ENCODE measurements at regions not wholly inside any gene's neighbourhood (a gene's known extent, or its start where the extent isn't known, plus 50 kb on each side); places are given as distances from the start of the nearest gene placed in this dataset.

- TF ChIP-seq Cebpa-rat (IDR thresholded peaks at IDR 0.05): no peak
- Histone ChIP-seq H3K27me3 (no peaks in the 10 kb centered on the region), H3K36me3 (no peaks in the 10 kb centered on the region), H3K4me1 (no peaks in the 10 kb centered on the region), H3K4me2 (no peak overlapping the region), H3K4me3 (no peak overlapping the region), H4K20me1 (no peaks in the 10 kb centered on the region), H3K9ac (no peak overlapping the region), H3K9me3 (replicated peaks in 1 of 11) (no peaks in the 10 kb centered on the region), H3K27ac (no peak overlapping the region)
These were observed 249.7 kb upstream of the ZNF462 start for GRCh38 chr9:106613250-106613737.

GRCh38 chr9:106615118-106615889 is 247.7 kb upstream of the ZNF462 start:
- Histone ChIP-seq H4K20me1 (no peaks in the 10 kb centered on the region), H3K27me3 (no peaks in the 10 kb centered on the region), H3K4me3 (no peak overlapping the region), H3K36me3 (no peaks in the 10 kb centered on the region), H3K4me2 (no peak overlapping the region), H3K9ac (no peak overlapping the region), H3K9me3 (replicated peaks in 1 of 11) (no peaks in the 10 kb centered on the region), H3K4me1 (no peaks in the 10 kb centered on the region), H3K27ac (no peak overlapping the region)
- TF ChIP-seq Cebpa-rat (IDR thresholded peaks at IDR 0.05): no peak

- H3K9ac ChIP-seq: no peak overlapping the region
- no peak overlapping the region for H3K4me2 ChIP-seq
- H3K9me3 ChIP-seq (replicated peaks in 1 of 11): no peaks in the 10 kb centered on the region
- H3K4me1 ChIP-seq: no peaks in the 10 kb centered on the region
- H3K36me3 ChIP-seq: no peaks in the 10 kb centered on the region
- H4K20me1 ChIP-seq: no peaks in the 10 kb centered on the region
- no peaks in the 10 kb centered on the region for H3K27me3 ChIP-seq
- H3K4me3 ChIP-seq: no peak overlapping the region
- H3K27ac ChIP-seq: no peak overlapping the region
- TF ChIP-seq Cebpa-rat (IDR thresholded peaks at IDR 0.05): no peak
These were observed 246.9 kb upstream of the ZNF462 start for GRCh38 chr9:106616026-106616425.

- no peaks in the 10 kb centered on the region for H3K36me3 ChIP-seq
- H3K4me1 ChIP-seq: no peaks in the 10 kb centered on the region
- H4K20me1 ChIP-seq: no peaks in the 10 kb centered on the region
- TF ChIP-seq Cebpa-rat (IDR thresholded peaks at IDR 0.05): no peak
- H3K4me3 ChIP-seq: no peak overlapping the region
- H3K9ac ChIP-seq: no peak overlapping the region
- no peaks in the 10 kb centered on the region for H3K27me3 ChIP-seq
- no peaks in the 10 kb centered on the region for H3K9me3 ChIP-seq (replicated peaks in 1 of 11)
- no peak overlapping the region for H3K4me2 ChIP-seq
- no peak overlapping the region for H3K27ac ChIP-seq
These were observed 246.1 kb upstream of the ZNF462 start for GRCh38 chr9:106616851-106617345.

GRCh38 chr9:106619211-106619610 is 243.8 kb upstream of the ZNF462 start:
- Histone ChIP-seq H3K9me3 (replicated peaks in 1 of 11) (no peaks in the 10 kb centered on the region), H3K4me3 (no peak overlapping the region), H3K4me2 (no peak overlapping the region), H4K20me1 (no peaks in the 10 kb centered on the region), H3K4me1 (no peaks in the 10 kb centered on the region), H3K27me3 (no peaks in the 10 kb centered on the region), H3K27ac (no peak overlapping the region), H3K36me3 (no peaks in the 10 kb centered on the region), H3K9ac (no peak overlapping the region)
- TF ChIP-seq Cebpa-rat (IDR thresholded peaks at IDR 0.05): no peak

- no peaks in the 10 kb centered on the region for H3K4me1 ChIP-seq
- no peak overlapping the region for H3K4me2 ChIP-seq
- no peak overlapping the region for H3K27ac ChIP-seq
- H3K9me3 ChIP-seq (replicated peaks in 1 of 11): no peaks in the 10 kb centered on the region
- no peak overlapping the region for H3K4me3 ChIP-seq
- H4K20me1 ChIP-seq: no peaks in the 10 kb centered on the region
- no peak overlapping the region for H3K9ac ChIP-seq
- no peaks in the 10 kb centered on the region for H3K27me3 ChIP-seq
- TF ChIP-seq Cebpa-rat (IDR thresholded peaks at IDR 0.05): no peak
- no peaks in the 10 kb centered on the region for H3K36me3 ChIP-seq
These were observed 242.9 kb upstream of the ZNF462 start for GRCh38 chr9:106620081-106620480.

- no peaks in the 10 kb centered on the region for H3K36me3 ChIP-seq
- no peak overlapping the region for H3K9ac ChIP-seq
- no peaks in the 10 kb centered on the region for H3K27me3 ChIP-seq
- TF ChIP-seq Cebpa-rat (IDR thresholded peaks at IDR 0.05): no peak
- no peak overlapping the region for H3K27ac ChIP-seq
- no peaks in the 10 kb centered on the region for H3K9me3 ChIP-seq (replicated peaks in 1 of 11)
- H3K4me3 ChIP-seq: no peak overlapping the region
- H3K4me1 ChIP-seq: no peaks in the 10 kb centered on the region
- H3K4me2 ChIP-seq: no peak overlapping the region
- H4K20me1 ChIP-seq: no peaks in the 10 kb centered on the region
These were observed 242.1 kb upstream of the ZNF462 start for GRCh38 chr9:106620866-106621265.

GRCh38 chr9:106621313-106622163 is 241.4 kb upstream of the ZNF462 start:
- Histone ChIP-seq H3K27me3 (no peaks in the 10 kb centered on the region), H3K4me1 (no peaks in the 10 kb centered on the region), H3K27ac (no peak overlapping the region), H3K36me3 (no peaks in the 10 kb centered on the region), H3K9ac (no peak overlapping the region), H3K4me3 (no peak overlapping the region), H4K20me1 (no peaks in the 10 kb centered on the region), H3K9me3 (replicated peaks in 1 of 11) (no peaks in the 10 kb centered on the region), H3K4me2 (no peak overlapping the region)
- TF ChIP-seq Cebpa-rat (IDR thresholded peaks at IDR 0.05): no peak

GRCh38 chr9:106622164-106622487 is 240.8 kb upstream of the ZNF462 start:
- no peaks in the 10 kb centered on the region for H3K9me3 ChIP-seq (replicated peaks in 1 of 11)
- no peaks in the 10 kb centered on the region for H3K36me3 ChIP-seq
- no peak overlapping the region for H3K4me2 ChIP-seq
- H3K4me1 ChIP-seq: no peaks in the 10 kb centered on the region
- TF ChIP-seq Cebpa-rat (IDR thresholded peaks at IDR 0.05): no peak
- no peaks in the 10 kb centered on the region for H4K20me1 ChIP-seq
- no peak overlapping the region for H3K4me3 ChIP-seq
- H3K27me3 ChIP-seq: no peaks in the 10 kb centered on the region
- H3K9ac ChIP-seq: no peak overlapping the region
- H3K27ac ChIP-seq: no peak overlapping the region

Data from BLaER1 treated with 17β-estradiol and CSF1 and Interleukin-3, amounts not matched to agents 10 nM and 100 nM (cell line).